Esophagus muscularis mucosa (tissue), 4 donors: ENCODE measurements at regions not wholly inside any gene's neighbourhood (a gene's known extent, or its start where the extent isn't known, plus 50 kb on each side); places are given as distances from the start of the nearest gene placed in this dataset.

ENCODE experiments used
- DNase-seq: peaks from one replicate; pipeline ENCODE4 v3.0.0-alpha.2; 2017; ENCODE audit errors: extremely low spot score
- H3K27ac ChIP-seq, 4 donors: fragments of 200-600 bp; sonication (generic); replicated peaks in 1 of 4; 1 replicate in 3 of 4; 2 replicates in 1 of 4; pipeline ENCODE4 v1.5.1; 2016 to 2019; ENCODE audit warnings: mild to moderate bottlenecking in 1 of 4
- H3K27me3 ChIP-seq, 4 donors: fragments of 200-600 bp; sonication (generic); one replicate each; pipeline versions ENCODE4 v1.5.1 to v1.6.0; 2016 to 2019
- H3K36me3 ChIP-seq, 4 donors: fragments of 200-600 bp; sonication (generic); one replicate each; pipeline ENCODE4 v1.5.1; 2016 to 2019
- H3K4me1 ChIP-seq, 4 donors: fragments of 200-600 bp; sonication (generic); one replicate each; pipeline ENCODE4 v1.5.1; 2016 to 2019
- H3K4me3 ChIP-seq, 4 donors: fragments of 200-600 bp; sonication (generic); 1 replicate in 2 of 4; 2 replicates in 2 of 4; pipeline ENCODE4 v1.5.1; 2016 to 2019; ENCODE audit warnings: mild to moderate bottlenecking in 4 of 4, moderate library complexity in 1 of 4
- H3K9me3 ChIP-seq, 4 donors: fragments of 200-600 bp; sonication (generic); 1 replicate in 3 of 4; 2 replicates in 1 of 4; pipeline ENCODE4 v1.5.1; 2016 to 2019
- EP300 ChIP-seq: sonication (generic); formaldehyde crosslinking; IDR thresholded peaks from one replicate; pipeline ENCODE4 v1.6.1; 2017; ENCODE audit warnings: antibody characterized with exemption
- POLR2A ChIP-seq: fragments of 450-650 bp; IDR thresholded peaks from one replicate; pipeline ENCODE4 v1.6.1; 2017; ENCODE audit warnings: antibody characterized with exemption, moderate library complexity, mild to moderate bottlenecking, low read depth
- POLR2AphosphoS5 ChIP-seq, 2 donors: sonication (generic); formaldehyde crosslinking; IDR thresholded peaks; one replicate each; pipeline ENCODE4 v1.6.1; 2017; ENCODE audit warnings: antibody characterized with exemption in 2 of 2
- WGBS: methylation state at CpG from one replicate; pipeline ENCODE4 v1.1.5; 2018; 5-methylcytosine and 5-hydroxymethylcytosine counted together
- intact Hi-C: fragments of 100-400 bp; cut with DNase I; formaldehyde crosslinking; loops from one replicate; pipeline ENCODE4 v1.15.1; 2023
- TF ChIP-seq, protein P1 (sequence below), 3 experiments: fragments of 200-600 bp in 2 of 3; fragments of 450-650 bp in 1 of 3; sonication (generic) in 2 of 3; IDR thresholded peaks; one replicate each; pipeline ENCODE4 v1.5.1; 2017 to 2019; ENCODE audit warnings: antibody characterized with exemption in 3 of 3, mild to moderate bottlenecking in 2 of 3, moderate library complexity in 1 of 3

- no peak for DNase-seq
- intact Hi-C loops, result no loop called here
- no peaks in the 10 kb centered on the region for H3K36me3 ChIP-seq
- no peak overlapping the region for H3K4me3 ChIP-seq
- no peaks in the 10 kb centered on the region for H3K9me3 ChIP-seq
- H3K27ac ChIP-seq, result no peak overlapping the region
- H3K4me1 ChIP-seq, result peaks cover 0 to 8% (median 2%) of the 10 kb centered on the region in 4 donors
- TF ChIP-seq EP300 (no peak), POLR2A (no peak)
- TF ChIP-seq, protein P1, sequence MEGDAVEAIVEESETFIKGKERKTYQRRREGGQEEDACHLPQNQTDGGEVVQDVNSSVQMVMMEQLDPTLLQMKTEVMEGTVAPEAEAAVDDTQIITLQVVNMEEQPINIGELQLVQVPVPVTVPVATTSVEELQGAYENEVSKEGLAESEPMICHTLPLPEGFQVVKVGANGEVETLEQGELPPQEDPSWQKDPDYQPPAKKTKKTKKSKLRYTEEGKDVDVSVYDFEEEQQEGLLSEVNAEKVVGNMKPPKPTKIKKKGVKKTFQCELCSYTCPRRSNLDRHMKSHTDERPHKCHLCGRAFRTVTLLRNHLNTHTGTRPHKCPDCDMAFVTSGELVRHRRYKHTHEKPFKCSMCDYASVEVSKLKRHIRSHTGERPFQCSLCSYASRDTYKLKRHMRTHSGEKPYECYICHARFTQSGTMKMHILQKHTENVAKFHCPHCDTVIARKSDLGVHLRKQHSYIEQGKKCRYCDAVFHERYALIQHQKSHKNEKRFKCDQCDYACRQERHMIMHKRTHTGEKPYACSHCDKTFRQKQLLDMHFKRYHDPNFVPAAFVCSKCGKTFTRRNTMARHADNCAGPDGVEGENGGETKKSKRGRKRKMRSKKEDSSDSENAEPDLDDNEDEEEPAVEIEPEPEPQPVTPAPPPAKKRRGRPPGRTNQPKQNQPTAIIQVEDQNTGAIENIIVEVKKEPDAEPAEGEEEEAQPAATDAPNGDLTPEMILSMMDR (IDR thresholded peaks at IDR 0.05), result no peak
- no peaks in the 10 kb centered on the region for H3K27me3 ChIP-seq
- WGBS, result 60% methylated on average over 2 of the region's 2 CpGs
Observed at GRCh38 chr5:96180684-96181435, 219.2 kb upstream of the ELL2 start.

GRCh38 chr5:96177303-96177869 is 215.7 kb upstream of the ELL2 start:
- Histone ChIP-seq H3K27me3 (no peaks in the 10 kb centered on the region), H3K27ac (no peak overlapping the region), H3K36me3 (no peaks in the 10 kb centered on the region), H3K4me3 (no peak overlapping the region), H3K4me1 (peaks cover 0 to 8% (median 2%) of the 10 kb centered on the region in 4 donors), H3K9me3 (no peaks in the 10 kb centered on the region)
- DNase-seq, result no peak
- intact Hi-C loops, result no loop called here
- 54% methylated on average over 5 of the region's 5 CpGs for WGBS
- TF ChIP-seq POLR2AphosphoS5 (IDR thresholded peaks at IDR 0.05) (no peak), EP300 (no peak)
- TF ChIP-seq, protein P1 (IDR thresholded peaks at IDR 0.05), result no peak

GRCh38 chr5:96176022-96176421 is 214.4 kb upstream of the ELL2 start:
- 60% methylated on average over 2 of the region's 2 CpGs for WGBS
- intact Hi-C loops, result no loop called here
- peaks cover 0 to 8% (median 2%) of the 10 kb centered on the region in 4 donors for H3K4me1 ChIP-seq

DNA sequence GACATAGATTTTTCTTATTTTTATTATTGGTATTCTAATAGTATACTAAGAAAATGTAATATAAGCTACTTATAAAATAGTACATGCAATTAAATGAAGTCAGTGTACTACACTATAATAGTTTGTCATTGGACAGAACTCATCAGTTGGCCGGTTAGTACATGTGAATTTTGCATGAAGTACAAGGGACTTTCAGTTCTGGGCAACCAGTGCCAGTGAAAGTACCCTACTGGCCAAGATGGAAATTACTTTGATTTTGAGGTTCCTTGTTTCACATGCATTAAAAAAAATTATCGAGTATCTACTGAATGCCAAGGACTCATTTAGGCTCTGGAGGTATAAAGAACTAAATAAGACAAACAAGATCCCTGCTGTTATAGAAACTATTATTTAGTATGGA is 213.4 kb upstream of the ELL2 start:
- intact Hi-C loops, result no loop called here
- no peak for DNase-seq
- TF ChIP-seq, protein P1 (IDR thresholded peaks at IDR 0.05), result peak in 2 of 3 experiments; percentile 13 to 24
- no peak for TF ChIP-seq EP300
- WGBS, result 95% methylated on average over 2 of the region's 2 CpGs
- Histone ChIP-seq H3K36me3 (no peaks in the 10 kb centered on the region), H3K4me3 (no peak overlapping the region), H3K27me3 (no peaks in the 10 kb centered on the region), H3K4me1 (peaks cover 0 to 8% (median 2%) of the 10 kb centered on the region in 4 donors), H3K27ac (no peak overlapping the region), H3K9me3 (no peaks in the 10 kb centered on the region)

More at GRCh38 chr5:96176022-96176421, 214.4 kb upstream of the ELL2 start:
- Histone ChIP-seq H3K4me3 (no peak overlapping the region), H3K27ac (no peak overlapping the region), H3K36me3 (no peaks in the 10 kb centered on the region), H3K27me3 (no peaks in the 10 kb centered on the region), H3K9me3 (no peaks in the 10 kb centered on the region)
- DNase-seq, result no peak
- TF ChIP-seq EP300 (no peak), POLR2AphosphoS5 (IDR thresholded peaks at IDR 0.05) (no peak), POLR2A (no peak)
- TF ChIP-seq, protein P1 (IDR thresholded peaks at IDR 0.05), result no peak
